Peyer's patch (tissue), 4 donors: ENCODE measurements at regions not wholly inside any gene's neighbourhood (a gene's known extent, or its start where the extent isn't known, plus 50 kb on each side); places are given as distances from the start of the nearest gene placed in this dataset.

Experiments
- CTCF ChIP-seq, 6 experiments: fragments of 450-650 bp in 4 of 6; fragments of 200-600 bp in 2 of 6; sonication (generic) in 1 of 6; IDR thresholded peaks; one replicate each; pipeline ENCODE4 v1.5.1; 2017 to 2019; ENCODE audit warnings: antibody characterized with exemption in 6 of 6, mild to moderate bottlenecking in 3 of 6, moderate library complexity in 1 of 6
- POLR2A ChIP-seq, 2 donors: fragments of 450-650 bp; IDR thresholded peaks; one replicate each; pipeline ENCODE4 v1.5.1; 2017; ENCODE audit warnings: antibody characterized with exemption in 2 of 2, mild to moderate bottlenecking in 2 of 2, moderate library complexity in 2 of 2

DNA sequence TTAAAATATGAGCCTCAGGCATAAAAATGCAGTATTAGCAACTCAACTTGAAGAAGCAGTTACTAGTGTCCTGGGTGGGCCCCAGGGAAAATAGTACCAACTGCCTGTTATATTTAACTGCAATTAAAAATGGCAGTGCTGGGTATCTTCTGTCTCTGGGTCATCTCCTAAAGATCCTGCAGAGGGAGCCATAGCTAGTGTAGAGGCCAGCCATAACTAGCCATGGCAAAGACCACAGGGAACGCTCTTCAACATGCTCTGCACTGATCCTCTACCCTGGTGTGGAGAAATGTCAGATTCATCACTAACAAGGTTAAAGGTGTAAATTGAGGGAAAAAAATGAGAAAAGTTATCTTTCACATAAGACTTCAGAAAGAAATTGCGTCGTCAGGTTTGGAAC lies 181.3 kb downstream of the SNRPN start:
- TF ChIP-seq CTCF (IDR thresholded peaks at IDR 0.05): no peak
- no peak for TF ChIP-seq POLR2A (IDR thresholded peaks at IDR 0.05)
